HCT116 (cell line): ENCODE measurements at regions not wholly inside any gene's neighbourhood (a gene's known extent, or its start where the extent isn't known, plus 50 kb on each side); places are given as distances from the start of the nearest gene placed in this dataset.

Experiments used
- CEBPB ChIP-seq: IDR thresholded peaks from 2 replicates; pipeline ENCODE4 v1.6.1; 2012; ENCODE audit warnings: low read depth
- EGR1 ChIP-seq: IDR thresholded peaks from 2 replicates; pipeline ENCODE4 v1.6.1; 2012; ENCODE audit warnings: low read depth
- EZH2phosphoT487 ChIP-seq: fragments of 200-600 bp; IDR thresholded peaks from 2 replicates; pipeline ENCODE4 v1.6.1; 2018; ENCODE audit warnings: antibody characterized with exemption, borderline replicate concordance
- POLR2A ChIP-seq: IDR thresholded peaks from 2 replicates; pipeline ENCODE4 v1.7.0; 2011; ENCODE audit warnings: borderline replicate concordance; ENCODE audit not compliant: insufficient read depth, insufficient read length; ENCODE audit errors: extremely low read depth
- POLR2AphosphoS5 ChIP-seq: IDR thresholded peaks from 2 replicates; pipeline ENCODE4 v1.6.1; 2011; ENCODE audit warnings: mild to moderate bottlenecking, low read depth, low read length, moderate library complexity
- RAD21 ChIP-seq: IDR thresholded peaks from 2 replicates; pipeline ENCODE4 v1.6.1; 2012; ENCODE audit warnings: low read depth, mild to moderate bottlenecking
- SIN3A ChIP-seq: IDR thresholded peaks from 2 replicates; pipeline ENCODE4 v1.6.1; 2012; ENCODE audit warnings: low read depth
- SP1 ChIP-seq: IDR thresholded peaks from 2 replicates; pipeline ENCODE4 v1.6.1; 2012; ENCODE audit warnings: low read depth
- TCF7L2 ChIP-seq: IDR thresholded peaks from 2 replicates; pipeline ENCODE4 v1.7.0; 2011; ENCODE audit warnings: borderline replicate concordance, inconsistent platforms; ENCODE audit not compliant: insufficient read depth, insufficient read length; ENCODE audit errors: extremely low read depth
- YY1 ChIP-seq: IDR thresholded peaks from 2 replicates; pipeline ENCODE4 v1.6.1; 2011; ENCODE audit warnings: low read length, low read depth, moderate library complexity, mild to moderate bottlenecking; ENCODE audit not compliant: insufficient replicate concordance; ENCODE audit errors: extremely low read depth
- ZFX ChIP-seq: fragments of 450-650 bp; IDR thresholded peaks from 2 replicates; pipeline ENCODE4 v1.6.1; 2017
- ZNF274 ChIP-seq: fragments of 200-500 bp; sonication (Bioruptor generic); IDR thresholded peaks from 2 replicates; pipeline ENCODE4 v1.6.1; 2014; ENCODE audit warnings: mild to moderate bottlenecking, low read depth, low read length, inconsistent platforms
- TF ChIP-seq, protein P1 (sequence below), 3 experiments: fragments of 200-600 bp in 1 of 3; sonication (generic) in 1 of 3; IDR thresholded peaks in 2 of 3; conservative IDR thresholded peaks in 1 of 3; 2 replicates each; pipeline ENCODE4 v1.5.1; 2012 to 2017; ENCODE audit warnings: low read depth in 2 of 3, low read length in 2 of 3, antibody characterized with exemption in 1 of 3, borderline replicate concordance in 1 of 3, control low read depth in 1 of 3, mild to moderate bottlenecking in 1 of 3, mixed read lengths in 1 of 3, mixed run types in 1 of 3, moderate library complexity in 1 of 3; ENCODE audit not compliant: insufficient read depth in 1 of 3
- TF ChIP-seq, protein P2 (sequence below): IDR thresholded peaks from 2 replicates; pipeline ENCODE4 v1.6.1; 2012; ENCODE audit warnings: low read depth

DNA sequence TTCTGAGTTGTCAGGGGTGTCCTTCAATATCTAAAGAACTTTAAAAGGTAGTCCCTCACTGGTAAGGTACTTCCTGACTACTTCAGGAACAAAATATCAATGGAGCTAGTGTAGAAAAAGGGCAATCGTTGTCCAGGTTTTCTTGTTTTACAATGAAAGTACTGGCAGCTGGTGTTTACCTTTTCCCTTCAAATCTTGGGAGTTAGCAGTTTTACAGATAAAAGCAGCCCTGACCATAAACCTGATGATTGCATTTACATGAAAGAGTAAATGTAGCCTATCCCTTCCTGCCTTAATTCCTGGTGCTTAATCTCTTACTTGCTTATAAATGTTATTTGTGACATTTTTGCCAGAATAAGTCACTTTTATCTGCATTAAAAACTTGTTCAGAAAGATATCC lies 559.9 kb upstream of the ARPP21 start:
- no peak for TF ChIP-seq EGR1
- TF ChIP-seq, protein P1, sequence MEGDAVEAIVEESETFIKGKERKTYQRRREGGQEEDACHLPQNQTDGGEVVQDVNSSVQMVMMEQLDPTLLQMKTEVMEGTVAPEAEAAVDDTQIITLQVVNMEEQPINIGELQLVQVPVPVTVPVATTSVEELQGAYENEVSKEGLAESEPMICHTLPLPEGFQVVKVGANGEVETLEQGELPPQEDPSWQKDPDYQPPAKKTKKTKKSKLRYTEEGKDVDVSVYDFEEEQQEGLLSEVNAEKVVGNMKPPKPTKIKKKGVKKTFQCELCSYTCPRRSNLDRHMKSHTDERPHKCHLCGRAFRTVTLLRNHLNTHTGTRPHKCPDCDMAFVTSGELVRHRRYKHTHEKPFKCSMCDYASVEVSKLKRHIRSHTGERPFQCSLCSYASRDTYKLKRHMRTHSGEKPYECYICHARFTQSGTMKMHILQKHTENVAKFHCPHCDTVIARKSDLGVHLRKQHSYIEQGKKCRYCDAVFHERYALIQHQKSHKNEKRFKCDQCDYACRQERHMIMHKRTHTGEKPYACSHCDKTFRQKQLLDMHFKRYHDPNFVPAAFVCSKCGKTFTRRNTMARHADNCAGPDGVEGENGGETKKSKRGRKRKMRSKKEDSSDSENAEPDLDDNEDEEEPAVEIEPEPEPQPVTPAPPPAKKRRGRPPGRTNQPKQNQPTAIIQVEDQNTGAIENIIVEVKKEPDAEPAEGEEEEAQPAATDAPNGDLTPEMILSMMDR (IDR thresholded peaks at IDR 0.05 in 2 of 3, conservative IDR thresholded peaks at IDR 0.05 in 1 of 3; ENCODE audit: borderline replicate concordance in 1 of 3, insufficient read depth in 1 of 3, low read depth in 2 of 3, low read length in 2 of 3): no peak
- no peak for TF ChIP-seq POLR2AphosphoS5
- no peak for TF ChIP-seq POLR2A
- TF ChIP-seq ZNF274: no peak
- TF ChIP-seq EZH2phosphoT487: no peak
- no peak for TF ChIP-seq CEBPB
- TF ChIP-seq, protein P2, sequence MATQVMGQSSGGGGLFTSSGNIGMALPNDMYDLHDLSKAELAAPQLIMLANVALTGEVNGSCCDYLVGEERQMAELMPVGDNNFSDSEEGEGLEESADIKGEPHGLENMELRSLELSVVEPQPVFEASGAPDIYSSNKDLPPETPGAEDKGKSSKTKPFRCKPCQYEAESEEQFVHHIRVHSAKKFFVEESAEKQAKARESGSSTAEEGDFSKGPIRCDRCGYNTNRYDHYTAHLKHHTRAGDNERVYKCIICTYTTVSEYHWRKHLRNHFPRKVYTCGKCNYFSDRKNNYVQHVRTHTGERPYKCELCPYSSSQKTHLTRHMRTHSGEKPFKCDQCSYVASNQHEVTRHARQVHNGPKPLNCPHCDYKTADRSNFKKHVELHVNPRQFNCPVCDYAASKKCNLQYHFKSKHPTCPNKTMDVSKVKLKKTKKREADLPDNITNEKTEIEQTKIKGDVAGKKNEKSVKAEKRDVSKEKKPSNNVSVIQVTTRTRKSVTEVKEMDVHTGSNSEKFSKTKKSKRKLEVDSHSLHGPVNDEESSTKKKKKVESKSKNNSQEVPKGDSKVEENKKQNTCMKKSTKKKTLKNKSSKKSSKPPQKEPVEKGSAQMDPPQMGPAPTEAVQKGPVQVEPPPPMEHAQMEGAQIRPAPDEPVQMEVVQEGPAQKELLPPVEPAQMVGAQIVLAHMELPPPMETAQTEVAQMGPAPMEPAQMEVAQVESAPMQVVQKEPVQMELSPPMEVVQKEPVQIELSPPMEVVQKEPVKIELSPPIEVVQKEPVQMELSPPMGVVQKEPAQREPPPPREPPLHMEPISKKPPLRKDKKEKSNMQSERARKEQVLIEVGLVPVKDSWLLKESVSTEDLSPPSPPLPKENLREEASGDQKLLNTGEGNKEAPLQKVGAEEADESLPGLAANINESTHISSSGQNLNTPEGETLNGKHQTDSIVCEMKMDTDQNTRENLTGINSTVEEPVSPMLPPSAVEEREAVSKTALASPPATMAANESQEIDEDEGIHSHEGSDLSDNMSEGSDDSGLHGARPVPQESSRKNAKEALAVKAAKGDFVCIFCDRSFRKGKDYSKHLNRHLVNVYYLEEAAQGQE: no peak
- no peak for TF ChIP-seq SIN3A
- no peak for TF ChIP-seq SP1
- no peak for TF ChIP-seq RAD21
- TF ChIP-seq ZFX: no peak
- no peak for TF ChIP-seq YY1
- TF ChIP-seq TCF7L2: no peak
